H1 (cell line): ENCODE measurements at regions not wholly inside any gene's neighbourhood (a gene's known extent, or its start where the extent isn't known, plus 50 kb on each side); places are given as distances from the start of the nearest gene placed in this dataset. TPM values are rescaled to one million over a fixed set of nuclear protein-coding genes. Genes with fewer than 3 reads are reported as not detected.

Experiments
- small RNA-seq: library from polyadenylated mRNA; stranded (forward); fragments of <200 nt; extraction: miRNeasy Mini kit (QIAGEN cat#:217004); gene quantifications from one replicate; pipeline ENCODE3, GENCODE V24; 2013; ENCODE audit not compliant: insufficient read depth

Small RNAs in the stretch of these regions (small RNA-seq; reads per million reads assigned to genes)
- gene RNU6-420P, result not detected
